Lower lobe of right lung (tissue), 2 donors: ENCODE measurements at regions not wholly inside any gene's neighbourhood (a gene's known extent, or its start where the extent isn't known, plus 50 kb on each side); places are given as distances from the start of the nearest gene placed in this dataset.

Experiments used
- ATAC-seq, 2 donors: fragments of 200-7000 bp; cut with Tn5 transposase; one replicate each; pipeline ENCODE4 v1.9.1; 2020 to 2022; ENCODE audit warnings: mild to moderate bottlenecking in 2 of 2, moderate library complexity in 2 of 2
- DNase-seq: peaks from one replicate; pipeline ENCODE4 v3.0.0-alpha.2; 2020
- H3K27ac ChIP-seq: fragments of 200-600 bp; one replicate; pipeline ENCODE4 v1.8.0; 2022
- H3K27me3 ChIP-seq: fragments of 200-600 bp; one replicate; pipeline ENCODE4 v1.8.0; 2022; ENCODE audit warnings: low read depth
- H3K36me3 ChIP-seq: fragments of 200-600 bp; one replicate; pipeline ENCODE4 v1.8.0; 2022; ENCODE audit warnings: mild to moderate bottlenecking
- H3K4me1 ChIP-seq: fragments of 200-600 bp; one replicate; pipeline ENCODE4 v1.8.0; 2022
- H3K4me3 ChIP-seq: fragments of 200-600 bp; one replicate; pipeline ENCODE4 v1.8.0; 2022; ENCODE audit warnings: mild to moderate bottlenecking
- H3K9me3 ChIP-seq: fragments of 200-600 bp; one replicate; pipeline ENCODE4 v1.8.0; 2022
- intact Hi-C: fragments of 100-400 bp; cut with DNase I; formaldehyde crosslinking; loops from one replicate; pipeline ENCODE4 v1.11.0; 2022
- TF ChIP-seq, protein P1 (sequence below): fragments of 200-600 bp; IDR thresholded peaks from one replicate; pipeline ENCODE4 v1.8.0; 2022; ENCODE audit warnings: antibody characterized with exemption, mild to moderate bottlenecking
- donor health status: DM: no; HTN: yes; CAD: no; lungs with severe emphysema.

DNA sequence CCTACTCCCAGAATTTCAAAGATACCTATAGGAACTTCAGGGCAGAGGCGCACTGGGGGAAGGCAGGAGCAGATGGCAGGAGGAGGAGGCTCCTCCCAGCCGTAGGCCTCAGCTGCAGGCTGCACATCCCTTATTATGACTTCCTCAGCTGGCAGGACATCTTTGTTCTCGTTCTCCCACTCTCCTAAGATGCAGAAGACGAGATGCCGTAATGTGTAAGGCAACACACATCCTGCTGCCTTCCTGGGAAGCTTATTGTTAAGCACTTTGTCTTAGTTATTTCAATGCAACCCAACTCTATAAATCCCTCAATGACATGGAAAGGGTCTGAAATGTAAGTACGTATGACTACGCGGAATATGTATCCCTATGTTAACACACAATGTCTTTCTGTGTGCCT, 599.8 kb upstream of the MGMT start:
- intact Hi-C loops = no loop called here
- TF ChIP-seq, protein P1, sequence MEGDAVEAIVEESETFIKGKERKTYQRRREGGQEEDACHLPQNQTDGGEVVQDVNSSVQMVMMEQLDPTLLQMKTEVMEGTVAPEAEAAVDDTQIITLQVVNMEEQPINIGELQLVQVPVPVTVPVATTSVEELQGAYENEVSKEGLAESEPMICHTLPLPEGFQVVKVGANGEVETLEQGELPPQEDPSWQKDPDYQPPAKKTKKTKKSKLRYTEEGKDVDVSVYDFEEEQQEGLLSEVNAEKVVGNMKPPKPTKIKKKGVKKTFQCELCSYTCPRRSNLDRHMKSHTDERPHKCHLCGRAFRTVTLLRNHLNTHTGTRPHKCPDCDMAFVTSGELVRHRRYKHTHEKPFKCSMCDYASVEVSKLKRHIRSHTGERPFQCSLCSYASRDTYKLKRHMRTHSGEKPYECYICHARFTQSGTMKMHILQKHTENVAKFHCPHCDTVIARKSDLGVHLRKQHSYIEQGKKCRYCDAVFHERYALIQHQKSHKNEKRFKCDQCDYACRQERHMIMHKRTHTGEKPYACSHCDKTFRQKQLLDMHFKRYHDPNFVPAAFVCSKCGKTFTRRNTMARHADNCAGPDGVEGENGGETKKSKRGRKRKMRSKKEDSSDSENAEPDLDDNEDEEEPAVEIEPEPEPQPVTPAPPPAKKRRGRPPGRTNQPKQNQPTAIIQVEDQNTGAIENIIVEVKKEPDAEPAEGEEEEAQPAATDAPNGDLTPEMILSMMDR = no peak
- Histone ChIP-seq H3K4me1 (no peaks in the 10 kb centered on the region), H3K36me3 (no peaks in the 10 kb centered on the region), H3K27me3 (no peaks in the 10 kb centered on the region), H3K4me3 (no peak overlapping the region), H3K9me3 (no peaks in the 10 kb centered on the region), H3K27ac (no peak overlapping the region)
- DNase-seq = no peak
- ATAC-seq = no peak

DNA sequence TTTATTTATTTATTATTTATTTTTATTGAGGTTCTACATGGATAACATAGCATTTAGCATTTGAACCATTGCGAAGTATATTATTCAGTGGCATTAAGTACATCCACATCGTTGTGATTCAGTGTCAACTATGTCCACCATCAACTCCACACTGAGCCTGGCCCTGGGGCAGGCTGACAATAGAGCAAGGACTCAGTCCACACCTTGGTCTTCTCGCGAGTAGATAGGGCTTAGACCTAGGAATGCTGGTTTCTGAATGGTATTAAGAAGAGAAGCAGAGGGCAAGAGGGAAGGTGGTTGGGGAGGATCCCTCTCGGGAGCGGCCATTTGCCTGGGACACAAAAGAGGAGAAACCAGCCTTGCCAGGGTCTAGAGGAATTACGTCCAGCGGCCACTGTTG, 599.2 kb upstream of the MGMT start:
- no peaks in the 10 kb centered on the region for H3K36me3 ChIP-seq
- no peaks in the 10 kb centered on the region for H3K9me3 ChIP-seq
- no peak overlapping the region for H3K27ac ChIP-seq
- DNase-seq = no peak
- intact Hi-C loops = no loop called here
- H3K27me3 ChIP-seq = no peaks in the 10 kb centered on the region
- H3K4me1 ChIP-seq = no peaks in the 10 kb centered on the region
- TF ChIP-seq, protein P1 = no peak
- ATAC-seq = no peak
- no peak overlapping the region for H3K4me3 ChIP-seq

GRCh38 chr10:128868481-128868880, 598.6 kb upstream of the MGMT start:
- no peaks in the 10 kb centered on the region for H3K9me3 ChIP-seq
- no peak for DNase-seq

GRCh38 chr10:128869101-128869749, 597.8 kb upstream of the MGMT start:
- H3K36me3 ChIP-seq = no peaks in the 10 kb centered on the region
- H3K4me1 ChIP-seq = no peaks in the 10 kb centered on the region
- intact Hi-C loops = no loop called here
- no peaks in the 10 kb centered on the region for H3K9me3 ChIP-seq
- no peak overlapping the region for H3K27ac ChIP-seq
- H3K4me3 ChIP-seq = no peak overlapping the region
- H3K27me3 ChIP-seq = no peaks in the 10 kb centered on the region
- ATAC-seq = no peak
- TF ChIP-seq, protein P1 = no peak
- no peak for DNase-seq

More at GRCh38 chr10:128868481-128868880, 598.6 kb upstream of the MGMT start:
- ATAC-seq = no peak
- H3K4me1 ChIP-seq = no peaks in the 10 kb centered on the region
- TF ChIP-seq, protein P1 = no peak
- H3K4me3 ChIP-seq = no peak overlapping the region
- H3K27ac ChIP-seq = no peak overlapping the region
- H3K36me3 ChIP-seq = no peaks in the 10 kb centered on the region
- H3K27me3 ChIP-seq = no peaks in the 10 kb centered on the region
- intact Hi-C loops = no loop called here

DNA sequence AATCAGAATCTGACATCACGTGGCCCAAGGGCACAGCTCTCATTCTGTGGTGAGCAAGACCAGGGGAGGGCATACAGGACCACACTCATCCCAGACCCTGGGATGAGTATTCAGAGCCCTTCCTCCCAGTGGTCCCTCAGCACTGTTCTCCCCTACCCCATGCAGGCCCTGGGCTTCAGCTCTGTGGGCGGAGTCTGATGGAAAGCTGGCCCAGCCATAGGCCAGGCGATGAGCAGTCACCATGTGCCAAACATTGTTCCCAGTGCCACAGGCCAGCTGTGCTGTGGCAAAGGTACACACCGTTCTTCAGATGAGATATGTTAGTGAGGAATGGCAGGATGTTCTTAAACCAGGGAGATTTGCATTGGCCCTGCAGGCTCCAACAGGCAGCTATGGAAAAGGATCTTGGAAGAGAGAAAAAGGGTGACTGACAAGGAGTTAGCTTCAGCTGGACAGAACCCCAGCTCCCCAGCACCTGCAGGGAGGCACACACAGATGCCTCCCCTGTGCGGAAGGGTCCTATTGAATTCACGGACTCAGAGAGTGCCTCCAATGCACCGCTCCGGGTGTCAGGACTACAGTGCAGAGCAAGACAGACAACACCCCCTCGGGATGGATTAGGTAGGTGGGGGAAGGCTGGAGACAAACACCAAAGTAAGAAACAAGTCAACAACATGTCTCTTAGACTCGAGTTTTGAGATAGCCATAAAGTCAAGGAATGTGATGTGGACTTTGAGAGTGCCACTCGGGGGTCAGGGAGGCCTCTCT, 596.0 kb upstream of the MGMT start:
- Histone ChIP-seq H3K4me1 (no peaks in the 10 kb centered on the region), H3K9me3 (no peaks in the 10 kb centered on the region), H3K4me3 (no peak overlapping the region), H3K27me3 (no peaks in the 10 kb centered on the region), H3K36me3 (no peaks in the 10 kb centered on the region), H3K27ac (no peak overlapping the region)
- no peak for DNase-seq
- TF ChIP-seq, protein P1 = no peak
- intact Hi-C loops = no loop called here
- ATAC-seq = no peak
